ENCODE measurements at regions not wholly inside any gene's neighbourhood (a gene's known extent, or its start where the extent isn't known, plus 50 kb on each side); places are given as distances from the start of the nearest gene placed in this dataset.
"Not testable (repeated sequence)": the region's sequence is repeated elsewhere in the genome, so short reads cannot be mapped to it uniquely, and the experiment has no call there.

- DNase-seq = no peak
Measured at GRCh38 chr16:9661336-9662017, 520.8 kb downstream of the GRIN2A start.

- no peak for DNase-seq
Measured at GRCh38 chr16:9663588-9663987, 518.6 kb downstream of the GRIN2A start.

- DNase-seq = no peak
Measured at GRCh38 chr16:9665851-9666271, 516.4 kb downstream of the GRIN2A start.

- no peak for DNase-seq
Measured at GRCh38 chr16:9666834-9667480, 515.3 kb downstream of the GRIN2A start.

- DNase-seq = no peak
Measured at GRCh38 chr16:9670033-9670432, 512.2 kb downstream of the GRIN2A start.

- DNase-seq = not testable (repeated sequence)
Measured at GRCh38 chr16:9670616-9671015, 511.6 kb downstream of the GRIN2A start.

- not testable (repeated sequence) for DNase-seq
Measured at GRCh38 chr16:9676560-9677300, 505.5 kb downstream of the GRIN2A start.

GRCh38 chr16:9677301-9677653 is 505.0 kb downstream of the GRIN2A start:
- DNase-seq = no peak

GRCh38 chr16:9679213-9679767 is 502.9 kb downstream of the GRIN2A start:
- no peak for DNase-seq

GRCh38 chr16:9680019-9680655 is 502.1 kb downstream of the GRIN2A start:
- DNase-seq = no peak

- no peak for DNase-seq
Measured at GRCh38 chr16:9680968-9681367, 501.3 kb downstream of the GRIN2A start.

- no peak for DNase-seq
Measured at GRCh38 chr16:9681508-9681907, 500.7 kb downstream of the GRIN2A start.

GRCh38 chr16:9682320-9682719 is 499.9 kb downstream of the GRIN2A start:
- DNase-seq = no peak

- DNase-seq = no peak
Measured at GRCh38 chr16:9683677-9684076, 498.6 kb downstream of the GRIN2A start.

- DNase-seq = no peak
Measured at GRCh38 chr16:9687737-9688319, 494.4 kb downstream of the GRIN2A start.

- DNase-seq = no peak
Measured at GRCh38 chr16:9689597-9689996, 492.6 kb downstream of the GRIN2A start.

GRCh38 chr16:9695152-9695551 is 487.1 kb downstream of the GRIN2A start:
- no peak for DNase-seq

Data from MV-4-11 (cell line).